Vagina (tissue), 2 donors: ENCODE measurements at regions not wholly inside any gene's neighbourhood (a gene's known extent, or its start where the extent isn't known, plus 50 kb on each side); places are given as distances from the start of the nearest gene placed in this dataset.

Experiments used
- DNase-seq, 2 donors: peaks; one replicate each; pipeline ENCODE4 v3.0.0-alpha.2; 2017; ENCODE audit errors: extremely low spot score in 2 of 2
- H3K27ac ChIP-seq: fragments of 200-600 bp; sonication (generic); one replicate; pipeline ENCODE4 v1.5.1; 2019
- H3K27me3 ChIP-seq: fragments of 200-600 bp; sonication (generic); one replicate; pipeline ENCODE4 v1.5.1; 2019
- H3K36me3 ChIP-seq, 2 donors: fragments of 200-600 bp; sonication (generic); one replicate each; pipeline ENCODE4 v1.5.1; 2017 to 2019
- H3K4me1 ChIP-seq: fragments of 200-600 bp; sonication (generic); one replicate; pipeline ENCODE4 v1.5.1; 2019
- H3K4me3 ChIP-seq, 2 donors: fragments of 200-600 bp; sonication (generic); 1 replicate in 1 of 2; 2 replicates in 1 of 2; pipeline ENCODE4 v1.5.1; 2016 to 2019
- H3K9me3 ChIP-seq: fragments of 200-600 bp; sonication (generic); one replicate; pipeline ENCODE4 v1.5.1; 2019
- POLR2A ChIP-seq, 2 donors: fragments of 450-650 bp; IDR thresholded peaks; one replicate each; pipeline ENCODE4 v1.6.1; 2017; ENCODE audit warnings: antibody characterized with exemption in 2 of 2, mild to moderate bottlenecking in 2 of 2, moderate library complexity in 2 of 2
- POLR2AphosphoS5 ChIP-seq, 2 donors: sonication (generic); formaldehyde crosslinking; IDR thresholded peaks; one replicate each; pipeline ENCODE4 v1.9.0; 2017; ENCODE audit warnings: antibody characterized with exemption in 2 of 2, mild to moderate bottlenecking in 2 of 2, low read depth in 1 of 2; ENCODE audit not compliant: insufficient read depth in 1 of 2
- intact Hi-C: fragments of 100-400 bp; cut with DNase I; formaldehyde crosslinking; loops from one replicate; pipeline ENCODE4 v1.15.1; 2023
- TF ChIP-seq, protein P1 (sequence below), 3 experiments: fragments of 450-650 bp in 2 of 3; fragments of 200-600 bp in 1 of 3; sonication (generic) in 1 of 3; IDR thresholded peaks; one replicate each; pipeline ENCODE4 v1.5.1; 2017 to 2019; ENCODE audit warnings: antibody characterized with exemption in 3 of 3, mild to moderate bottlenecking in 2 of 3, moderate library complexity in 2 of 3

DNA sequence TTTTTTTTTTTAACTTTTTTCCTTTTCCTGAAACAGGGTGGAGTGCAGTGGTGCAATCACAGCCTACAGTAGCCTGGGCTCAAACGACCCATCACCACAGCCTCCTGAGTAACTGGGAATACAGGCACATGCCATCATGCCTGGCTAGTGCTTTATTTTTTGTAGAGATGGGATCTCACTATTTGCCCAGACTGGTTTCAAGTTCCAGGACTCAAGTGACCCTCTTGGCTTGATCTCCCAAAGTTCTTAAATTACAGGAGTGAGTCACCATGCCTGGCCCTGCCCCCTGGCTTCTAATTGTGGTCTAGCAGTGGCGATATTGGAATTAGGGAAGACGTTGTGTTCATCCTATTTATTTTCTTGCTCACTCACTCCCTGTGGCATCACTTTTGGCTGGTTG is 1138.4 kb downstream of the SI start:
- TF ChIP-seq, protein P1, sequence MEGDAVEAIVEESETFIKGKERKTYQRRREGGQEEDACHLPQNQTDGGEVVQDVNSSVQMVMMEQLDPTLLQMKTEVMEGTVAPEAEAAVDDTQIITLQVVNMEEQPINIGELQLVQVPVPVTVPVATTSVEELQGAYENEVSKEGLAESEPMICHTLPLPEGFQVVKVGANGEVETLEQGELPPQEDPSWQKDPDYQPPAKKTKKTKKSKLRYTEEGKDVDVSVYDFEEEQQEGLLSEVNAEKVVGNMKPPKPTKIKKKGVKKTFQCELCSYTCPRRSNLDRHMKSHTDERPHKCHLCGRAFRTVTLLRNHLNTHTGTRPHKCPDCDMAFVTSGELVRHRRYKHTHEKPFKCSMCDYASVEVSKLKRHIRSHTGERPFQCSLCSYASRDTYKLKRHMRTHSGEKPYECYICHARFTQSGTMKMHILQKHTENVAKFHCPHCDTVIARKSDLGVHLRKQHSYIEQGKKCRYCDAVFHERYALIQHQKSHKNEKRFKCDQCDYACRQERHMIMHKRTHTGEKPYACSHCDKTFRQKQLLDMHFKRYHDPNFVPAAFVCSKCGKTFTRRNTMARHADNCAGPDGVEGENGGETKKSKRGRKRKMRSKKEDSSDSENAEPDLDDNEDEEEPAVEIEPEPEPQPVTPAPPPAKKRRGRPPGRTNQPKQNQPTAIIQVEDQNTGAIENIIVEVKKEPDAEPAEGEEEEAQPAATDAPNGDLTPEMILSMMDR (IDR thresholded peaks at IDR 0.05): no peak
- TF ChIP-seq POLR2A (IDR thresholded peaks at IDR 0.05) (no peak), POLR2AphosphoS5 (IDR thresholded peaks at IDR 0.05; ENCODE audit: insufficient read depth in 1 of 2, low read depth in 1 of 2) (no peak)
- Histone ChIP-seq H3K4me3 (no peak overlapping the region), H3K27me3 (no peaks in the 10 kb centered on the region), H3K4me1 (no peaks in the 10 kb centered on the region), H3K9me3 (no peaks in the 10 kb centered on the region), H3K27ac (no peak overlapping the region), H3K36me3 (no peaks in the 10 kb centered on the region)
- intact Hi-C loops: no loop called here
- DNase-seq: no peak

DNA sequence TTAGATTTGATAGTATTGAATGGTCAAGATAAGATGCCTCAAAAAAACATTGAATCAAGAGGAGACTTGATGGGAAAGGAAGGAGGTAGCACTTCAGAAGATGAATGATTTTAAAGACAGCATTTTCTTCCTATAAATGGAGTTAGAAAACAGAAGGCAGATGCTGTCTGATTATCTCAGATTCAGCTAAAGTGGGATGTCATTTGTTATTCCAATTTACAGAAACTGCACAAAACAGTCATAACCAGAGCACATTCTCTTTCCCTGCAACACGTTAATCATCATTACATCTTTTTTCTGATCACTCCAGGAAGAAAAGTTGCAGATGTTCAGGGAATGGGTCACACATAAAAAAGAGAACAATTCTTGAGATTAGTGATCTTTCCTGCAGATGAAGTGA is 1141.8 kb downstream of the SI start:
- H3K27me3 ChIP-seq: no peaks in the 10 kb centered on the region
- intact Hi-C loops: no loop called here
- H3K4me1 ChIP-seq: no peaks in the 10 kb centered on the region
- no peak for DNase-seq
- H3K9me3 ChIP-seq: no peaks in the 10 kb centered on the region
- no peaks in the 10 kb centered on the region for H3K36me3 ChIP-seq
- H3K27ac ChIP-seq: no peak overlapping the region
- TF ChIP-seq, protein P1 (IDR thresholded peaks at IDR 0.05): no peak
- TF ChIP-seq POLR2A (IDR thresholded peaks at IDR 0.05): no peak
- no peak for TF ChIP-seq POLR2AphosphoS5 (IDR thresholded peaks at IDR 0.05; ENCODE audit: insufficient read depth in 1 of 2, low read depth in 1 of 2)
- no peak overlapping the region for H3K4me3 ChIP-seq

DNA sequence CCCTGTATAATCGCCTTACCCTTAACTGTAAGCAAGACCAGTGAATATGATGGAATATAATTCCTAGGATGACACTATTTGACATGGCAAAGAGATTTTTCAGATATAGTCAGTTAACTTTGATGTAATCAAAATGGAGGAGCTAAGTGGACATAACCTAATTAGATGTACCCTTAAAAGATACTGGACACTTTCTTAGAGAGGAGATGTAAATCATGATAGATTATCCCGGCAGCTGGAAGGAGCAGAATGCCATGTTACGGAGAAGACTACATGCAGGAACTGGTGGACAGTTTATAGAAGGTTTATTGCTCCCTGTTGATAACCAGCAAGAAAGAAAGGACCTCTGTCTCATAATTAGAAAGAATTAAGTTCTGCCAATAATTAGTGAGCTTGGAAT is 1142.9 kb downstream of the SI start:
- Histone ChIP-seq H3K36me3 (no peaks in the 10 kb centered on the region), H3K27me3 (no peaks in the 10 kb centered on the region), H3K4me1 (no peaks in the 10 kb centered on the region), H3K27ac (no peak overlapping the region), H3K9me3 (no peaks in the 10 kb centered on the region), H3K4me3 (no peak overlapping the region)
- TF ChIP-seq, protein P1 (IDR thresholded peaks at IDR 0.05): no peak
- TF ChIP-seq POLR2AphosphoS5 (IDR thresholded peaks at IDR 0.05; ENCODE audit: insufficient read depth in 1 of 2, low read depth in 1 of 2) (no peak), POLR2A (IDR thresholded peaks at IDR 0.05) (no peak)
- no peak for DNase-seq
- intact Hi-C loops: no loop called here

DNA sequence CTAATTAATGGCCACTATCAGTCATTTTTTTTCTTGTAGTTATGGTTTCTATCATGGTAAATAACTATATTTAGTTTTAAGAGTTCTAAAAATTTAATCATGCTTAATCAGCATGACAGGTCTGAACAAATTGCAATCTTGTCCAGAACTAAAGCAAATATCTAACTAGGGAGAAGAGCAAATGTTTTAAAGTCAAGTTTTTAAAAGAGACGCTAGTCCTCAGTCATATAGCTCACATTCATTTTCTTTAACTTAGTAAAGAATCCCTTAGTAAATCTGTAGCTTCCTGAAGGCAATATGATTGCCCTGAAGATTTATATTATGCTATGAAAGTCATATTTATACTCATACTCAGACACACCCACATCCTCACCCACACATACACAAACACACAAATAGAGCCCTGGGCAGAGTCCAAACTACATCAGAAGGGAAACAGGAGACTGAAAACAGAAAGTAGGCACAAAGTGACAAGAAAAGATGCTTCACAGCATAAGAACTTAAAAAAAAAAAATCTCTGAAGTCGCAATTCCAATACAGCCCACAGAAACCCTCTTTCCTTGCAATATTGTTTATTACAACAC is 1149.1 kb downstream of the SI start:
- H3K27me3 ChIP-seq: no peaks in the 10 kb centered on the region
- no peak overlapping the region for H3K4me3 ChIP-seq
- DNase-seq: no peak
- no peak for TF ChIP-seq POLR2A (IDR thresholded peaks at IDR 0.05)
- no peaks in the 10 kb centered on the region for H3K9me3 ChIP-seq
- no peak overlapping the region for H3K27ac ChIP-seq
- H3K4me1 ChIP-seq: no peaks in the 10 kb centered on the region
- no peaks in the 10 kb centered on the region for H3K36me3 ChIP-seq
- intact Hi-C loops: no loop called here

DNA sequence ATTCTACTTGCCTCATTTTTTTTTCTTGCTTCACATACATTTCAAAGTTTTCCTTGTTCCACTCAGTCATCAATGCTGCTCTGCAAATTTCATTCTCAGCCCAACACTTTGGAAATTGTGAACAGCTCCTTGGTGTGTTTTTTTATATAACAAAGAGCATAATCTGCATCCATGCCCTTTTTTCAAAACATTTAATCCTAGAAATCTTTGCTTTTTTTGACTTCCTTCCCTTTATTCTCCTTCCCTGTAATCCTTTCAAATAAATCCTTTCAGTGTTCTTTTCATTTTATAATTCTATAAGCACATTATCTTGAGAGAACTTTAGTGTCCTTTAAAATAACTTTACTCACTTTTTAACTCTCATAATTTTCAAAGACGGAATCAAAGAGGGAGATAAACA is 1150.8 kb downstream of the SI start:
- no peaks in the 10 kb centered on the region for H3K27me3 ChIP-seq
- no peaks in the 10 kb centered on the region for H3K9me3 ChIP-seq
- TF ChIP-seq POLR2A (IDR thresholded peaks at IDR 0.05) (no peak), POLR2AphosphoS5 (IDR thresholded peaks at IDR 0.05; ENCODE audit: insufficient read depth in 1 of 2, low read depth in 1 of 2) (no peak)
- TF ChIP-seq, protein P1 (IDR thresholded peaks at IDR 0.05): no peak
- H3K4me3 ChIP-seq: no peak overlapping the region
- no peak overlapping the region for H3K27ac ChIP-seq
- no peaks in the 10 kb centered on the region for H3K4me1 ChIP-seq
- no peak for DNase-seq
- no peaks in the 10 kb centered on the region for H3K36me3 ChIP-seq
- intact Hi-C loops: no loop called here
